ENCODE measurements at regions not wholly inside any gene's neighbourhood (a gene's known extent, or its start where the extent isn't known, plus 50 kb on each side); places are given as distances from the start of the nearest gene placed in this dataset.

DNA sequence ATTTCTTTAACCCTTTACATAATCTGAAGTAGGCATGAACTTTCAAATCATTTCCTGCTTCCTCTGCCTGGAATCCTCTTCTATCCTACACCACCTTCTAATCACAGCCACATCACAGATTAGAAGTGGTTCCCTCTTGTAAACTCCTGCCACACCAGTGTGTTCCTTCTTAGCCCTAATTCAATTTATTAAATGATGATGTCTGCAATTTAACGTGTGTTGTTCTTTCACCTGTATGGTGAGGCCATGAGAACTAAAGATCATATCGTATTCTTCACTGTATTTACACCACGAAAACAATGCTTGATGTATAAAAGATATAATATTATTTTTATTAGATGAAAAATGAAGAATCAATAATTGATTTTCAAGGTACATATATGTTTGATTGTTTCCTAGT, 494.3 kb downstream of the EPHA4 start:
- Histone ChIP-seq H3K79me1 (ENCODE audit: insufficient read depth, low read depth, low read length, poor library complexity, severe bottlenecking) (no peaks in the 10 kb centered on the region), H3K27ac (ENCODE audit: insufficient read length, low read depth, low read length) (no peak overlapping the region), H3K18ac (ENCODE audit: insufficient read length, low read depth, low read length) (no peak overlapping the region), H3K4ac (ENCODE audit: low read depth, low read length) (no peak overlapping the region), H3K9ac (ENCODE audit: extremely low read depth, insufficient read length, low read length) (no peak overlapping the region), H3T11ph (ENCODE audit: low read length) (no peak overlapping the region), H2BK20ac (ENCODE audit: low read depth, low read length, poor library complexity, severe bottlenecking) (no peak overlapping the region), H4K8ac (replicated peaks; ENCODE audit: insufficient read length, low read depth, low read length) (no peak overlapping the region), H3K23me2 (ENCODE audit: insufficient read length, low read depth, low read length, poor library complexity, severe bottlenecking) (no peaks in the 10 kb centered on the region), H4K91ac (ENCODE audit: insufficient read length, low read depth, low read length) (no peak overlapping the region), H3K27me3 (ENCODE audit: insufficient read depth, low read length) (no peaks in the 10 kb centered on the region), H3K79me2 (ENCODE audit: insufficient read depth, low read length) (no peaks in the 10 kb centered on the region), H2AFZ (ENCODE audit: low read length) (no peak overlapping the region), H4K20me1 (ENCODE audit: control insufficient read depth, insufficient read depth, insufficient read length) (no peaks in the 10 kb centered on the region), H3K14ac (ENCODE audit: insufficient read depth, low read length) (no peak overlapping the region), H2AK5ac (ENCODE audit: insufficient read length, low read length) (no peak overlapping the region), H3K23ac (ENCODE audit: insufficient read length, low read depth, low read length) (no peak overlapping the region), H4K5ac (ENCODE audit: insufficient read length, low read depth, low read length) (no peak overlapping the region), H3K56ac (ENCODE audit: insufficient read length, low read depth, low read length) (no peak overlapping the region), H2BK5ac (ENCODE audit: insufficient read length, low read length) (no peak overlapping the region), H2BK15ac (ENCODE audit: low read depth, low read length) (no peak overlapping the region), H3K9me3 (ENCODE audit: control insufficient read depth, low read depth, low read length) (no peaks in the 10 kb centered on the region), H2BK120ac (ENCODE audit: low read depth, low read length, poor library complexity, severe bottlenecking) (no peak overlapping the region), H3K4me2 (ENCODE audit: insufficient read depth, insufficient read length, low read length) (no peak overlapping the region), H3K4me1 (ENCODE audit: insufficient read depth, low read length) (no peaks in the 10 kb centered on the region), H2BK12ac (ENCODE audit: insufficient read length, low read depth, low read length) (no peak overlapping the region)
- DNase-seq = no peak
- no peak overlapping the region for H3K27ac Mint-ChIP-seq
- no CpG with 5 or more reads among the region's 3 CpGs for WGBS (ENCODE audit: extremely low coverage, insufficient read length, low lambda C conversion rate)
- no peak overlapping the region for H3K4me3 Mint-ChIP-seq
- peaks cover 0 to 8% of the 10 kb centered on the region in 2 experiments; a peak in 3 of 5 replicates for H3K9me3 Mint-ChIP-seq
- no peaks in the 10 kb centered on the region for H3K27me3 Mint-ChIP-seq (ENCODE audit: low read depth)
- no peaks in the 10 kb centered on the region for H3K4me1 Mint-ChIP-seq
- TF ChIP-seq, protein P1, sequence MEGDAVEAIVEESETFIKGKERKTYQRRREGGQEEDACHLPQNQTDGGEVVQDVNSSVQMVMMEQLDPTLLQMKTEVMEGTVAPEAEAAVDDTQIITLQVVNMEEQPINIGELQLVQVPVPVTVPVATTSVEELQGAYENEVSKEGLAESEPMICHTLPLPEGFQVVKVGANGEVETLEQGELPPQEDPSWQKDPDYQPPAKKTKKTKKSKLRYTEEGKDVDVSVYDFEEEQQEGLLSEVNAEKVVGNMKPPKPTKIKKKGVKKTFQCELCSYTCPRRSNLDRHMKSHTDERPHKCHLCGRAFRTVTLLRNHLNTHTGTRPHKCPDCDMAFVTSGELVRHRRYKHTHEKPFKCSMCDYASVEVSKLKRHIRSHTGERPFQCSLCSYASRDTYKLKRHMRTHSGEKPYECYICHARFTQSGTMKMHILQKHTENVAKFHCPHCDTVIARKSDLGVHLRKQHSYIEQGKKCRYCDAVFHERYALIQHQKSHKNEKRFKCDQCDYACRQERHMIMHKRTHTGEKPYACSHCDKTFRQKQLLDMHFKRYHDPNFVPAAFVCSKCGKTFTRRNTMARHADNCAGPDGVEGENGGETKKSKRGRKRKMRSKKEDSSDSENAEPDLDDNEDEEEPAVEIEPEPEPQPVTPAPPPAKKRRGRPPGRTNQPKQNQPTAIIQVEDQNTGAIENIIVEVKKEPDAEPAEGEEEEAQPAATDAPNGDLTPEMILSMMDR (conservative IDR thresholded peaks at IDR 0.05) = no peak
- H3K36me3 Mint-ChIP-seq (ENCODE audit: insufficient read depth in 1 of 3, low read depth in 3 of 3) = no peaks in the 10 kb centered on the region; a peak in 1 of 7 replicates
